Esophagus (tissue), 2 donors: ENCODE measurements at regions not wholly inside any gene's neighbourhood (a gene's known extent, or its start where the extent isn't known, plus 50 kb on each side); places are given as distances from the start of the nearest gene placed in this dataset.

Experiments used
- H3K27ac ChIP-seq, 2 donors: one replicate each; pipeline ENCODE4 v1.5.1; 2013; ENCODE audit warnings: low read depth in 2 of 2, mild to moderate bottlenecking in 2 of 2, inconsistent platforms in 1 of 2, low read length in 1 of 2, moderate library complexity in 1 of 2
- H3K27me3 ChIP-seq, 2 donors: one replicate each; pipeline ENCODE4 v1.6.1; 2013; ENCODE audit warnings: low read length in 2 of 2, control low read depth in 1 of 2, mild to moderate bottlenecking in 1 of 2; ENCODE audit not compliant: insufficient read depth in 2 of 2, control insufficient read depth in 1 of 2
- H3K36me3 ChIP-seq, 2 donors: one replicate each; pipeline ENCODE4 v1.6.1; 2013; ENCODE audit warnings: low read length in 1 of 2; ENCODE audit not compliant: control insufficient read depth in 2 of 2, insufficient read depth in 2 of 2
- H3K4me1 ChIP-seq, 2 donors: one replicate each; pipeline ENCODE4 v1.6.1; 2013; ENCODE audit warnings: low read length in 1 of 2; ENCODE audit not compliant: control insufficient read depth in 2 of 2, insufficient read depth in 2 of 2
- H3K4me3 ChIP-seq, 2 donors: one replicate each; pipeline ENCODE4 v1.5.1; 2013; ENCODE audit warnings: low read length in 2 of 2, mild to moderate bottlenecking in 2 of 2, low read depth in 1 of 2, moderate library complexity in 1 of 2
- H3K9me3 ChIP-seq, 2 donors: one replicate each; pipeline ENCODE4 v1.6.1; 2013; ENCODE audit warnings: mild to moderate bottlenecking in 2 of 2, low read depth in 1 of 2, low read length in 1 of 2, moderate library complexity in 1 of 2; ENCODE audit not compliant: control insufficient read depth in 2 of 2, insufficient read depth in 1 of 2
- WGBS, 2 donors: extraction: QIAGEN DNeasy Blood & Tissue Kit; methylation state at CpG; one replicate each; pipeline ENCODE4 v1.1.7; 2013; 5-methylcytosine and 5-hydroxymethylcytosine counted together
- donor health status: healthy with polysubstance abuse.
- donor health status: Bipolar disorder and iron deficiency.

- H3K27me3 ChIP-seq: no peaks in the 10 kb centered on the region
- H3K27ac ChIP-seq: no peak overlapping the region
- H3K4me1 ChIP-seq: no peaks in the 10 kb centered on the region
- H3K36me3 ChIP-seq: no peaks in the 10 kb centered on the region
- WGBS, 2 donors: 40 to 43% methylated on average over 2 of the region's 2 CpGs
- no peaks in the 10 kb centered on the region for H3K9me3 ChIP-seq
- no peak overlapping the region for H3K4me3 ChIP-seq
Observed at GRCh38 chr1:213852107-213852506, 135.7 kb upstream of the PROX1 start.

GRCh38 chr1:213858581-213858980 is 129.2 kb upstream of the PROX1 start:
- H3K27ac ChIP-seq: no peak overlapping the region
- no peaks in the 10 kb centered on the region for H3K9me3 ChIP-seq
- no peaks in the 10 kb centered on the region for H3K36me3 ChIP-seq
- no peaks in the 10 kb centered on the region for H3K4me1 ChIP-seq
- H3K4me3 ChIP-seq: no peak overlapping the region
- no peaks in the 10 kb centered on the region for H3K27me3 ChIP-seq
- WGBS, 2 donors: 63 to 79% methylated on average over 1 of the region's 1 CpG

GRCh38 chr1:213861841-213862240 is 125.9 kb upstream of the PROX1 start:
- 87 to 88% methylated on average over 12 of the region's 12 CpGs for WGBS, 2 donors
- H3K4me1 ChIP-seq: no peaks in the 10 kb centered on the region
- H3K4me3 ChIP-seq: no peak overlapping the region
- no peaks in the 10 kb centered on the region for H3K36me3 ChIP-seq
- H3K27me3 ChIP-seq: no peaks in the 10 kb centered on the region
- no peaks in the 10 kb centered on the region for H3K9me3 ChIP-seq
- H3K27ac ChIP-seq: no peak overlapping the region

- Histone ChIP-seq H3K36me3 (no peaks in the 10 kb centered on the region), H3K4me1 (no peaks in the 10 kb centered on the region), H3K27me3 (no peaks in the 10 kb centered on the region), H3K27ac (no peak overlapping the region), H3K4me3 (no peak overlapping the region), H3K9me3 (no peaks in the 10 kb centered on the region)
- 72 to 75% methylated on average over 4 of the region's 4 CpGs for WGBS, 2 donors
Observed at GRCh38 chr1:213864091-213864490, 123.7 kb upstream of the PROX1 start.

- WGBS, 2 donors: 79 to 84% methylated on average over 2 of the region's 2 CpGs
- Histone ChIP-seq H3K4me1 (no peaks in the 10 kb centered on the region), H3K4me3 (no peak overlapping the region), H3K36me3 (no peaks in the 10 kb centered on the region), H3K27me3 (no peaks in the 10 kb centered on the region), H3K9me3 (peaks cover 0 to 2% of the 10 kb centered on the region in 2 donors), H3K27ac (no peak overlapping the region)
Observed at GRCh38 chr1:213868482-213868881, 119.3 kb upstream of the PROX1 start.

GRCh38 chr1:213871179-213871578 is 116.6 kb upstream of the PROX1 start:
- Histone ChIP-seq H3K27me3 (no peaks in the 10 kb centered on the region), H3K36me3 (no peaks in the 10 kb centered on the region), H3K27ac (no peak overlapping the region), H3K4me1 (no peaks in the 10 kb centered on the region), H3K4me3 (no peak overlapping the region), H3K9me3 (peaks cover 0 to 2% of the 10 kb centered on the region in 2 donors)
- WGBS, 2 donors: 87 to 91% methylated on average over 4 of the region's 4 CpGs

GRCh38 chr1:213874789-213875188 is 113.0 kb upstream of the PROX1 start:
- WGBS, 2 donors: 86 to 90% methylated on average over 7 of the region's 7 CpGs
- no peak overlapping the region for H3K4me3 ChIP-seq

GRCh38 chr1:213876531-213876930 is 111.2 kb upstream of the PROX1 start:
- H3K4me1 ChIP-seq: no peaks in the 10 kb centered on the region
- no peaks in the 10 kb centered on the region for H3K27me3 ChIP-seq
- peaks cover 0 to 2% of the 10 kb centered on the region in 2 donors for H3K9me3 ChIP-seq
- peak overlapping the region in 1 of 2 donors; percentile 40 for H3K27ac ChIP-seq
- H3K36me3 ChIP-seq: no peaks in the 10 kb centered on the region
- no peak overlapping the region for H3K4me3 ChIP-seq

More at GRCh38 chr1:213874789-213875188, 113.0 kb upstream of the PROX1 start:
- no peaks in the 10 kb centered on the region for H3K27me3 ChIP-seq
- no peak overlapping the region for H3K27ac ChIP-seq
- H3K4me1 ChIP-seq: no peaks in the 10 kb centered on the region
- H3K9me3 ChIP-seq: peaks cover 0 to 2% of the 10 kb centered on the region in 2 donors
- H3K36me3 ChIP-seq: no peaks in the 10 kb centered on the region

- H3K4me3 ChIP-seq: no peak overlapping the region
- H3K9me3 ChIP-seq: no peaks in the 10 kb centered on the region
- H3K27ac ChIP-seq: no peak overlapping the region
- 91 to 93% methylated on average over 2 of the region's 2 CpGs for WGBS, 2 donors
- no peaks in the 10 kb centered on the region for H3K36me3 ChIP-seq
- no peaks in the 10 kb centered on the region for H3K27me3 ChIP-seq
- no peaks in the 10 kb centered on the region for H3K4me1 ChIP-seq
Observed at GRCh38 chr1:213883618-213884017, 104.2 kb upstream of the PROX1 start.

- no peak overlapping the region for H3K27ac ChIP-seq
- H3K36me3 ChIP-seq: no peaks in the 10 kb centered on the region
- H3K4me1 ChIP-seq: no peaks in the 10 kb centered on the region
- H3K27me3 ChIP-seq: no peaks in the 10 kb centered on the region
- H3K4me3 ChIP-seq: no peak overlapping the region
- WGBS, 2 donors: 0% methylated on average over 1 of the region's 1 CpG
- no peaks in the 10 kb centered on the region for H3K9me3 ChIP-seq
Observed at GRCh38 chr1:213884402-213884801, 103.4 kb upstream of the PROX1 start.
